HCT116 (cell line): ENCODE measurements at regions not wholly inside any gene's neighbourhood (a gene's known extent, or its start where the extent isn't known, plus 50 kb on each side); places are given as distances from the start of the nearest gene placed in this dataset.

Experiments
- ATAC-seq: fragments of 200-7000 bp; cut with Tn5 transposase; 2 replicates; pipeline ENCODE4 v1.9.1; 2020; ENCODE audit warnings: mild to moderate bottlenecking, moderate library complexity
- BruUV-seq: library from RNA; stranded (reverse); fragments of 400-500 nt; replicated peaks from 2 replicates; lab custom pipeline; 2021; lab: Mats Ljungman, UMichigan
- CTCF ChIA-PET: fragments of 300-600 bp; sonication (Branson Sonifier 250); formaldehyde crosslinking; loops from one replicate; lab custom pipeline; 2021; ENCODE audit warnings: antibody characterized with exemption; lab: Charles Lee
- POLR2A ChIA-PET: fragments of 300-600, 350-600 bp; sonication (Branson Sonifier 250); formaldehyde crosslinking; loops from one replicate; lab custom pipeline; 2021; ENCODE audit warnings: antibody characterized with exemption; lab: Charles Lee
- RAD21 ChIA-PET, 2 experiments: fragments of 300-600 bp; sonication (Branson Sonifier 250); formaldehyde crosslinking; loops; one replicate each; lab custom pipeline; 2023; ENCODE audit warnings: low total read pairs in 2 of 2; ENCODE audit not compliant: uncharacterized antibody in 2 of 2, unreplicated experiment in 2 of 2, low non-redundant PET in 1 of 2; lab: Charles Lee
- DNase-seq: peaks from one replicate; pipeline ENCODE4 v3.0.0-alpha.2; 2010; ENCODE audit warnings: low read depth, low spot score
- H2AFZ ChIP-seq: fragments of 200-600 bp; shearing (Covaris generic), sonication (generic); 2 replicates; pipeline ENCODE4 v1.6.1; 2017; ENCODE audit warnings: low read depth, mixed run types, mixed read lengths, antibody characterized with exemption, low read length; ENCODE audit not compliant: poor library complexity, severe bottlenecking
- H3K27ac ChIP-seq: 2 replicates; pipeline ENCODE4 v1.5.1; 2012; ENCODE audit warnings: low read depth, low read length
- H3K27me3 ChIP-seq: fragments of 200-600 bp; sonication (generic); 2 replicates; pipeline ENCODE4 v1.6.1; 2016; ENCODE audit warnings: mixed run types, low read length, mixed read lengths; ENCODE audit not compliant: insufficient read depth
- H3K36me3 ChIP-seq, 2 experiments: fragments of 200-500 bp in 1 of 2; fragments of 200-600 bp in 1 of 2; sonication (Bioruptor generic) in 1 of 2; sonication (generic) in 1 of 2; 2 replicates each; pipeline versions ENCODE4 v1.5.1 to v1.6.1; 2014 to 2016; ENCODE audit warnings: low read length in 2 of 2, inconsistent platforms in 1 of 2, mixed read lengths in 1 of 2, mixed run types in 1 of 2; ENCODE audit not compliant: insufficient read depth in 2 of 2, control insufficient read depth in 1 of 2
- H3K4me1 ChIP-seq, 2 experiments: fragments of 200-600 bp in 1 of 2; sonication (generic) in 1 of 2; 2 replicates each; pipeline versions ENCODE4 v1.5.1 to v1.6.1; 2012 to 2017; ENCODE audit warnings: low read length in 2 of 2, inconsistent platforms in 1 of 2, mild to moderate bottlenecking in 1 of 2, mixed read lengths in 1 of 2, mixed run types in 1 of 2, moderate library complexity in 1 of 2; ENCODE audit not compliant: insufficient read depth in 2 of 2, control insufficient read depth in 1 of 2
- H3K4me2 ChIP-seq: fragments of 200-600 bp; sonication (generic); 2 replicates; pipeline ENCODE4 v1.6.1; 2017; ENCODE audit warnings: mixed run types, low read length, mixed read lengths
- H3K4me3 ChIP-seq, 2 experiments: fragments of 200-600 bp in 1 of 2; sonication (generic) in 1 of 2; replicated peaks in 1 of 2; 2 replicates each; pipeline ENCODE4 v1.5.1; 2011 to 2016; ENCODE audit warnings: low read length in 2 of 2, control low read depth in 1 of 2, low read depth in 1 of 2, mild to moderate bottlenecking in 1 of 2, mixed read lengths in 1 of 2, mixed run types in 1 of 2
- H3K79me2 ChIP-seq: fragments of 200-600 bp; sonication (generic); 2 replicates; pipeline ENCODE4 v1.6.1; 2017; ENCODE audit warnings: mild to moderate bottlenecking, mixed run types, low read length, moderate library complexity, mixed read lengths; ENCODE audit not compliant: insufficient read depth
- H3K9ac ChIP-seq: fragments of 200-600 bp; sonication (generic); 2 replicates; pipeline ENCODE4 v1.6.1; 2016; ENCODE audit warnings: low read length, mixed read lengths
- H3K9me2 ChIP-seq: fragments of 200-600 bp; sonication (generic), shearing (Covaris generic); 2 replicates; pipeline ENCODE4 v1.6.1; 2017; ENCODE audit warnings: mixed run types, mild to moderate bottlenecking, moderate library complexity; ENCODE audit not compliant: insufficient read depth
- H3K9me3 ChIP-seq, 2 experiments: fragments of 200-500 bp in 1 of 2; fragments of 200-600 bp in 1 of 2; sonication (Bioruptor generic) in 1 of 2; sonication (generic) in 1 of 2; 2 replicates each; pipeline ENCODE4 v1.6.1; 2014 to 2017; ENCODE audit warnings: low read length in 2 of 2, mixed read lengths in 2 of 2, inconsistent platforms in 1 of 2, low read depth in 1 of 2, mild to moderate bottlenecking in 1 of 2, mixed run types in 1 of 2, moderate library complexity in 1 of 2; ENCODE audit not compliant: control insufficient read depth in 1 of 2, insufficient read depth in 1 of 2
- H4K20me1 ChIP-seq: fragments of 200-600 bp; sonication (generic), shearing (Covaris generic); 2 replicates; pipeline ENCODE4 v1.6.1; 2017; ENCODE audit warnings: mixed run types, mild to moderate bottlenecking, moderate library complexity; ENCODE audit not compliant: insufficient read depth
- ATF3 ChIP-seq: IDR thresholded peaks from 2 replicates; pipeline ENCODE4 v1.6.1; 2012
- CBX3 ChIP-seq: IDR thresholded peaks from 2 replicates; pipeline ENCODE4 v1.6.1; 2012; ENCODE audit warnings: low read depth
- CEBPB ChIP-seq: IDR thresholded peaks from 2 replicates; pipeline ENCODE4 v1.6.1; 2012; ENCODE audit warnings: low read depth
- CTCF ChIP-seq, 3 experiments: fragments of 200-600 bp in 1 of 3; sonication (generic) in 1 of 3; IDR thresholded peaks in 2 of 3; conservative IDR thresholded peaks in 1 of 3; 2 replicates each; pipeline ENCODE4 v1.5.1; 2012 to 2017; ENCODE audit warnings: low read depth in 2 of 3, low read length in 2 of 3, antibody characterized with exemption in 1 of 3, borderline replicate concordance in 1 of 3, control low read depth in 1 of 3, mild to moderate bottlenecking in 1 of 3, mixed read lengths in 1 of 3, mixed run types in 1 of 3, moderate library complexity in 1 of 3; ENCODE audit not compliant: insufficient read depth in 1 of 3
- ELF1 ChIP-seq: IDR thresholded peaks from 2 replicates; pipeline ENCODE4 v1.6.1; 2012; ENCODE audit warnings: low read depth, borderline replicate concordance
- JUND ChIP-seq: IDR thresholded peaks from 2 replicates; pipeline ENCODE4 v1.6.1; 2012
- MAX ChIP-seq: IDR thresholded peaks from 2 replicates; pipeline ENCODE4 v1.6.1; 2012
- REST ChIP-seq: IDR thresholded peaks from 2 replicates; pipeline ENCODE4 v1.6.1; 2012; ENCODE audit warnings: low read depth
- SIN3A ChIP-seq: IDR thresholded peaks from 2 replicates; pipeline ENCODE4 v1.6.1; 2012; ENCODE audit warnings: low read depth
- SP1 ChIP-seq: IDR thresholded peaks from 2 replicates; pipeline ENCODE4 v1.6.1; 2012; ENCODE audit warnings: low read depth
- SRF ChIP-seq: IDR thresholded peaks from 2 replicates; pipeline ENCODE4 v1.6.1; 2012; ENCODE audit warnings: low read depth
- TCF7L2 ChIP-seq: IDR thresholded peaks from 2 replicates; pipeline ENCODE4 v1.7.0; 2011; ENCODE audit warnings: borderline replicate concordance, inconsistent platforms; ENCODE audit not compliant: insufficient read depth, insufficient read length; ENCODE audit errors: extremely low read depth
- YY1 ChIP-seq: IDR thresholded peaks from 2 replicates; pipeline ENCODE4 v1.6.1; 2011; ENCODE audit warnings: low read length, low read depth, moderate library complexity, mild to moderate bottlenecking; ENCODE audit not compliant: insufficient replicate concordance; ENCODE audit errors: extremely low read depth
- ZBTB33 ChIP-seq: IDR thresholded peaks from 2 replicates; pipeline ENCODE4 v1.6.1; 2011; ENCODE audit warnings: mild to moderate bottlenecking, low read length, moderate library complexity; ENCODE audit not compliant: insufficient replicate concordance; ENCODE audit errors: extremely low read depth
- ZFX ChIP-seq: fragments of 450-650 bp; IDR thresholded peaks from 2 replicates; pipeline ENCODE4 v1.6.1; 2017
- ZNF274 ChIP-seq: fragments of 200-500 bp; sonication (Bioruptor generic); IDR thresholded peaks from 2 replicates; pipeline ENCODE4 v1.6.1; 2014; ENCODE audit warnings: mild to moderate bottlenecking, low read depth, low read length, inconsistent platforms
- intact Hi-C: fragments of 100-400 bp; cut with micrococcal nuclease; formaldehyde crosslinking; loops from 2 replicates; pipeline ENCODE4 v1.10.0; 2022

- POLR2A ChIA-PET, result interaction anchor here (0.6 kb wide), 1 partner anchor 604 kb away, joined by 3 read pairs; no protein-coding TSS in a partner anchor
These were observed 986.6 kb downstream of the ZPLD1 start for GRCh38 chr3:103421460-103421859.

More at GRCh38 chr3:103421460-103421859, 986.6 kb downstream of the ZPLD1 start:
- Histone ChIP-seq H3K9me3 (no peaks in the 10 kb centered on the region), H3K4me1 (no peaks in the 10 kb centered on the region), H3K4me3 (no peak overlapping the region), H3K27me3 (no peaks in the 10 kb centered on the region), H3K9ac (no peak overlapping the region), H3K27ac (no peak overlapping the region), H3K79me2 (no peaks in the 10 kb centered on the region), H3K36me3 (no peaks in the 10 kb centered on the region), H2AFZ (no peak overlapping the region), H3K4me2 (no peak overlapping the region), H4K20me1 (no peaks in the 10 kb centered on the region; the same call in 1 of the 2 replicates), H3K9me2 (no peaks in the 10 kb centered on the region)
- ChIA-PET RAD21 (no interaction called here), CTCF (no interaction called here)
- DNase-seq (no peak), ATAC-seq (no peak)
- BruUV-seq, result no TSS peak
- TF ChIP-seq CBX3 (no peak), ATF3 (no peak), ELF1 (no peak), ZBTB33 (no peak), ZFX (no peak), TCF7L2 (no peak), CTCF (IDR thresholded peaks at IDR 0.05 in 2 of 3, conservative IDR thresholded peaks at IDR 0.05 in 1 of 3; ENCODE audit: borderline replicate concordance in 1 of 3, insufficient read depth in 1 of 3, low read depth in 2 of 3, low read length in 2 of 3) (no peak), SIN3A (no peak), REST (no peak), MAX (no peak), JUND (no peak), CEBPB (no peak), SRF (no peak), YY1 (no peak), ZNF274 (no peak), SP1 (no peak)
- intact Hi-C loops, result no loop called here
